H9 (cell line): ENCODE measurements at regions not wholly inside any gene's neighbourhood (a gene's known extent, or its start where the extent isn't known, plus 50 kb on each side); places are given as distances from the start of the nearest gene placed in this dataset.

Source experiments
- DNase-seq: peaks from one replicate; pipeline ENCODE4 v3.0.0-alpha.2; 2017
- H2AFZ ChIP-seq: one replicate; pipeline ENCODE4 v1.6.1; 2013; ENCODE audit warnings: mild to moderate bottlenecking, low read length, control low read depth, moderate library complexity
- H2AK5ac ChIP-seq: 2 replicates; pipeline ENCODE4 v1.6.1; 2013; ENCODE audit warnings: low read length, control low read depth, mixed read lengths; ENCODE audit not compliant: insufficient read length
- H2BK120ac ChIP-seq: one replicate; pipeline ENCODE4 v1.6.1; 2013; ENCODE audit warnings: low read depth, mild to moderate bottlenecking, low read length, control low read depth, inconsistent platforms; ENCODE audit not compliant: poor library complexity, severe bottlenecking
- H2BK12ac ChIP-seq: 2 replicates; pipeline ENCODE4 v1.6.1; 2013; ENCODE audit warnings: low read length, control low read depth, mixed read lengths, low read depth; ENCODE audit not compliant: insufficient read length
- H2BK15ac ChIP-seq: 2 replicates; pipeline ENCODE4 v1.6.1; 2013; ENCODE audit warnings: low read depth, low read length, control low read depth
- H2BK20ac ChIP-seq: one replicate; pipeline ENCODE4 v1.6.1; 2013; ENCODE audit warnings: low read depth, mild to moderate bottlenecking, low read length, control low read depth, inconsistent platforms; ENCODE audit not compliant: poor library complexity, severe bottlenecking
- H2BK5ac ChIP-seq: 2 replicates; pipeline ENCODE4 v1.6.1; 2013; ENCODE audit warnings: low read length, control low read depth, mixed read lengths; ENCODE audit not compliant: insufficient read length
- H3K14ac ChIP-seq: 2 replicates; pipeline ENCODE4 v1.6.1; 2013; ENCODE audit warnings: low read length, control low read depth; ENCODE audit not compliant: insufficient read depth
- H3K18ac ChIP-seq: 2 replicates; pipeline ENCODE4 v1.6.1; 2013; ENCODE audit warnings: low read depth, mild to moderate bottlenecking, mixed read lengths, low read length, control low read depth; ENCODE audit not compliant: insufficient read length
- H3K23ac ChIP-seq: 2 replicates; pipeline ENCODE4 v1.6.1; 2013; ENCODE audit warnings: low read length, control low read depth, mixed read lengths, low read depth; ENCODE audit not compliant: insufficient read length
- H3K23me2 ChIP-seq: 2 replicates; pipeline ENCODE4 v1.6.1; 2013; ENCODE audit warnings: low read depth, mild to moderate bottlenecking, mixed read lengths, low read length, control low read depth; ENCODE audit not compliant: insufficient read length, poor library complexity, severe bottlenecking
- H3K27ac ChIP-seq: 2 replicates; pipeline ENCODE4 v1.5.1; 2013; ENCODE audit warnings: low read length, control low read depth, mixed read lengths, low read depth; ENCODE audit not compliant: insufficient read length
- H3K27me3 ChIP-seq: 2 replicates; pipeline ENCODE4 v1.6.1; 2013; ENCODE audit warnings: low read length, control low read depth, inconsistent platforms; ENCODE audit not compliant: insufficient read depth
- H3K4ac ChIP-seq: 2 replicates; pipeline ENCODE4 v1.6.1; 2013; ENCODE audit warnings: low read depth, mild to moderate bottlenecking, control low read depth, inconsistent platforms, low read length, moderate library complexity
- H3K4me1 ChIP-seq: 2 replicates; pipeline ENCODE4 v1.6.1; 2013; ENCODE audit warnings: low read length, control low read depth, inconsistent platforms; ENCODE audit not compliant: insufficient read depth
- H3K4me2 ChIP-seq: 2 replicates; pipeline ENCODE4 v1.6.1; 2013; ENCODE audit warnings: low read length, control low read depth, mixed read lengths; ENCODE audit not compliant: insufficient read length, insufficient read depth
- H3K56ac ChIP-seq: 2 replicates; pipeline ENCODE4 v1.6.1; 2013; ENCODE audit warnings: low read depth, mild to moderate bottlenecking, mixed read lengths, low read length, control low read depth; ENCODE audit not compliant: insufficient read length
- H3K79me1 ChIP-seq: 2 replicates; pipeline ENCODE4 v1.6.1; 2013; ENCODE audit warnings: low read depth, mild to moderate bottlenecking, moderate library complexity, low read length, control low read depth, inconsistent platforms; ENCODE audit not compliant: insufficient read depth, poor library complexity, severe bottlenecking
- H3K79me2 ChIP-seq: 2 replicates; pipeline ENCODE4 v1.6.1; 2013; ENCODE audit warnings: low read length, control low read depth, inconsistent platforms; ENCODE audit not compliant: insufficient read depth
- H3K9ac ChIP-seq: 2 replicates; pipeline ENCODE4 v1.6.1; 2013; ENCODE audit warnings: low read length, control low read depth, mixed read lengths; ENCODE audit not compliant: insufficient read length; ENCODE audit errors: extremely low read depth
- H3K9me3 ChIP-seq: one replicate; pipeline ENCODE4 v1.6.1; 2013; ENCODE audit warnings: low read depth, low read length, inconsistent platforms; ENCODE audit not compliant: control insufficient read depth
- H3T11ph ChIP-seq: one replicate; pipeline ENCODE4 v1.6.1; 2013; ENCODE audit warnings: mild to moderate bottlenecking, low read length, control low read depth, inconsistent platforms
- H4K20me1 ChIP-seq: one replicate; pipeline ENCODE4 v1.6.1; 2013; ENCODE audit not compliant: control insufficient read depth, insufficient read length, insufficient read depth
- H4K5ac ChIP-seq: 2 replicates; pipeline ENCODE4 v1.6.1; 2013; ENCODE audit warnings: low read depth, mild to moderate bottlenecking, mixed read lengths, low read length, control low read depth; ENCODE audit not compliant: insufficient read length
- H4K8ac ChIP-seq: replicated peaks from 2 replicates; pipeline ENCODE4 v1.6.1; 2013; ENCODE audit warnings: low read length, control low read depth, mixed read lengths, low read depth; ENCODE audit not compliant: insufficient read length
- H4K91ac ChIP-seq: 2 replicates; pipeline ENCODE4 v1.6.1; 2013; ENCODE audit warnings: low read depth, mild to moderate bottlenecking, moderate library complexity, mixed read lengths, low read length, control low read depth; ENCODE audit not compliant: insufficient read length
- H3K27ac Mint-ChIP-seq, 3 experiments: 2 replicates in 2 of 3; 3 replicates in 1 of 3; pipeline ENCODE4 v1.8.0; 2020 to 2021; ENCODE audit warnings: mixed read lengths in 3 of 3, mild to moderate bottlenecking in 1 of 3, moderate library complexity in 1 of 3
- H3K27me3 Mint-ChIP-seq: 2 replicates; pipeline ENCODE4 v1.8.0; 2021; ENCODE audit warnings: low read depth, mild to moderate bottlenecking, moderate library complexity, mixed read lengths
- H3K36me3 Mint-ChIP-seq, 3 experiments: 2 replicates in 2 of 3; 3 replicates in 1 of 3; pipeline ENCODE4 v1.8.0; 2020 to 2021; ENCODE audit warnings: low read depth in 3 of 3, mixed read lengths in 3 of 3; ENCODE audit not compliant: insufficient read depth in 1 of 3
- H3K4me1 Mint-ChIP-seq, 2 experiments: 2 replicates each; pipeline ENCODE4 v1.8.0; 2020; ENCODE audit warnings: mixed read lengths in 2 of 2
- H3K4me3 Mint-ChIP-seq, 2 experiments: 2 replicates in 1 of 2; 3 replicates in 1 of 2; pipeline ENCODE4 v1.8.0; 2020 to 2021; ENCODE audit warnings: mild to moderate bottlenecking in 2 of 2, mixed read lengths in 2 of 2, moderate library complexity in 1 of 2
- H3K9me3 Mint-ChIP-seq, 2 experiments: 2 replicates in 1 of 2; 3 replicates in 1 of 2; pipeline ENCODE4 v1.8.0; 2020; ENCODE audit warnings: mild to moderate bottlenecking in 2 of 2, mixed read lengths in 2 of 2, moderate library complexity in 1 of 2
- CTCF ChIP-seq: fragments of 200-600 bp; sonication (generic); conservative IDR thresholded peaks from 3 replicates; pipeline ENCODE4 v1.8.0; 2021; ENCODE audit warnings: antibody characterized with exemption, mild to moderate bottlenecking
- WGBS: extraction: QIAGEN DNeasy Blood & Tissue Kit; methylation state at CpG from one replicate; pipeline ENCODE4 v1.1.7; 2013; ENCODE audit warnings: missing lambda C conversion rate, low lambda C conversion rate, mixed read lengths; ENCODE audit not compliant: insufficient read length; ENCODE audit errors: extremely low coverage; 5-methylcytosine and 5-hydroxymethylcytosine counted together

- H3K14ac ChIP-seq: no peak overlapping the region
- no peaks in the 10 kb centered on the region; a peak in 1 of 5 replicates for H3K9me3 Mint-ChIP-seq
- H3K18ac ChIP-seq: no peak overlapping the region
- no peak overlapping the region for H3K4me3 Mint-ChIP-seq
- no peak overlapping the region for H3K27ac Mint-ChIP-seq
- no peak overlapping the region for H2BK15ac ChIP-seq
- H3K4me1 ChIP-seq: no peaks in the 10 kb centered on the region
- H2BK20ac ChIP-seq: no peak overlapping the region
- no peak overlapping the region for H4K5ac ChIP-seq
- no peak overlapping the region for H4K91ac ChIP-seq
- no peaks in the 10 kb centered on the region for H3K27me3 Mint-ChIP-seq
- no peak overlapping the region for H2AK5ac ChIP-seq
- H2AFZ ChIP-seq: no peak overlapping the region
- no peaks in the 10 kb centered on the region for H3K36me3 Mint-ChIP-seq
- no peaks in the 10 kb centered on the region for H3K4me1 Mint-ChIP-seq
- H3K27ac ChIP-seq: no peak overlapping the region
- no peaks in the 10 kb centered on the region for H3K79me1 ChIP-seq
- H3T11ph ChIP-seq: no peak overlapping the region
- no peaks in the 10 kb centered on the region for H3K27me3 ChIP-seq
- no peak for DNase-seq
- no peak overlapping the region for H3K4me2 ChIP-seq
- no peak for TF ChIP-seq CTCF
- no peak overlapping the region for H2BK12ac ChIP-seq
- H4K8ac ChIP-seq: no peak overlapping the region
- no peak overlapping the region for H2BK5ac ChIP-seq
- H4K20me1 ChIP-seq: no peaks in the 10 kb centered on the region
- no peak overlapping the region for H3K56ac ChIP-seq
- H3K23me2 ChIP-seq: no peaks in the 10 kb centered on the region
- no CpG with 5 or more reads among the region's 2 CpGs for WGBS
- H3K9ac ChIP-seq: no peak overlapping the region
- no peak overlapping the region for H3K4ac ChIP-seq
- H3K23ac ChIP-seq: no peak overlapping the region
- no peaks in the 10 kb centered on the region for H3K9me3 ChIP-seq
- no peaks in the 10 kb centered on the region for H3K79me2 ChIP-seq
- no peak overlapping the region for H2BK120ac ChIP-seq
These were observed 1190.7 kb upstream of the SEL1L start for GRCh38 chr14:82724316-82724715.
